IPS DF 19.7 (cell line): ENCODE measurements at regions not wholly inside any gene's neighbourhood (a gene's known extent, or its start where the extent isn't known, plus 50 kb on each side); places are given as distances from the start of the nearest gene placed in this dataset.
"Not testable (repeated sequence)": the region's sequence is repeated elsewhere in the genome, so short reads cannot be mapped to it uniquely, and the experiment has no call there.

Source experiments
- DNase-seq: peaks from one replicate; pipeline ENCODE4 v3.0.0-alpha.2; 2013; ENCODE audit warnings: low read depth, low spot score

DNA sequence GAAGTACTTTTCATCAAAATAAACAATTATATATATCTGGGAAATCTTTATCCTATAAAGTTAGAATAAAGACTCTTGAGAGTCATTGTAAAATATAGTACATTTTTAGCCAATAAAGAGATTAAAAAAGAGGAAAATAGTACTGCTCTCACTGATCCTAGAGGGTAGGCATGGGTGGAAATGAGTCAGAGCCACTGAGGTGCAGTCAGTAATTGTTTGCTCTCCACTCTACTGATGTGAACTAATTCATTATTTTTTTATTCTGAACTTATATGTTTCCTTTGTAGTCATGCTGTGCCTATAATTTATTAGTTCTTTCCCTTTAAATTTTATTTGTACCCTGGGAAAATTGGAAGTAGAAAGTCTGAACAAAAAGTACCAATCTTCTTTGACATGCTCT lies 1359.4 kb upstream of the GJE1 start:
- no peak for DNase-seq

- DNase-seq: no peak
Observed at GRCh38 chr6:140772576-140772975, 1360.1 kb upstream of the GJE1 start.

- DNase-seq: no peak
Observed at GRCh38 chr6:140768133-140768532, 1364.6 kb upstream of the GJE1 start.

- DNase-seq: no peak
Observed at GRCh38 chr6:140766999-140767398, 1365.7 kb upstream of the GJE1 start.

DNA sequence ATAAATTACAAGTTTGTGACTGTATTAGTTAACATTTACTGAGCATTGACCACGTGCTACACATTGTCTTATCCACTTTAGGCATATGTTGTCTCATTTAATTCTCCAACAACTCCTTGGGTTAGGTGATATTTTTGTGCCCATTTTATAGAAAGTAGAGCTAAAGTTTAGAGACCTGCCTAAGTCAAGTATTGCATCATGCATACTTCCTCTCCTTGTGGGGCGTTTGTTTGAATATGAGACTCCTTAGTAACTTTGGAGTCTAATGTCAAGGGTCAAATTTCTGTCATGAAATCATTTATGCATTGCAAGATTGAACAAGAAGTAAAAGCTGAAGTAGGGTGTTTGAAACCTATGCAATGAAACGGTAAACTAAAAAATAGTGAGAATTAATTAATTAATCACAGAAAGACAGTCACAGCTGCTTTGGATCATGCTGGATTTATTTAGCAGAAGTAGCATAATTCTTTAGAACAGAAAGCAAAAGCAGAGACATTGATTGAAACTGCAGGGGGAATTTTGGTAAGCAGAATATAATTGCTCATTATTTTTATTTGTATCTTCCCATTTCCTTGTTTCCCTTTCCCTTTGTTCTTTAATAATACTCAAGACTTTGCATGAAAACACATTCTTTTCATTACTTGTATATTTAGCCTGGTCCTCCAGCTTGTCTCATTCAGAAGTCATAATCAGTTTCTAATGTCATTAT lies 1374.4 kb upstream of the GJE1 start:
- no peak for DNase-seq

DNA sequence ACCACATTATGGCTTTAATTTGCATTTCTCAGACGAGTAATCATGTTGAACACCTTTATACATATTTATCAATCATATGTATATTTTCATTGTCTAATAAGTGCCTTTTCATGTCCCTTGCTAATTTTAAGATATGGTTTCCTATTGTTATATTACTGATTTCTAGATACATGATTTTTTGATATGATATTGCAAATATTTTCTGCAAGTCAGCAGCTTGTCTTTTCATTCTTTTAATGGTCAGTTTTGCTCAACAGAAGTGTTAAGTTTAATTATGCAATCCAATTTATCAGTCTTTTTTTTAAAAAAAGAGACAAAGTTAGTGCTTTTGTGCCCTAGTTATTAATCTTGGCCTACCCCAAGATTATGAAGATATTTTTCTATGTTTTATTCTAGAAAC lies 1377.8 kb upstream of the CITED2 start:
- DNase-seq: no peak

DNA sequence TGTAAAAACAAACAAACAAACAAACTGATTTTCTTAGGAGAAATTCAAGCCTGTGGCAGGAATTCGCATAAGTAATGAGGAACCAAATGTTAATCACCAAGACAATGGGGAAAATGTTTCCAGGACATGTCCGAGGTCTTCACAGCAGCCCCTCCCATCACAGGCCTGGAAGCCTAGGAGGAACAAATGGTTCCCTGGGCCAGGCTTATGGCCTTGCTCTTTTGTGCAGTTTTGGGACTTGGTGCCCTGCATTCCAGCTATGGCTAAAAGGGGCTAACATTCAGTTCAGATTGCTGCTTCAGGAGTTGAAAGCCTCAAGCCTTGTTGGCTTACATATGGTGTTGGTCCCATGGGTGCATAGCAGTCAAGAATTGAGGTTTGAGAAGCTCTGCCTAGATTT lies 1372.7 kb upstream of the CITED2 start:
- DNase-seq: no peak

- DNase-seq: no peak
Observed at GRCh38 chr6:140744659-140745320, 1370.3 kb upstream of the CITED2 start.

GRCh38 chr6:140736231-140736630 lies 1361.8 kb upstream of the CITED2 start:
- DNase-seq: no peak

- no peak for DNase-seq
Observed at GRCh38 chr6:140732991-140733390, 1358.5 kb upstream of the CITED2 start.

- DNase-seq: no peak
Observed at GRCh38 chr6:140732155-140732554, 1357.7 kb upstream of the CITED2 start.

DNA sequence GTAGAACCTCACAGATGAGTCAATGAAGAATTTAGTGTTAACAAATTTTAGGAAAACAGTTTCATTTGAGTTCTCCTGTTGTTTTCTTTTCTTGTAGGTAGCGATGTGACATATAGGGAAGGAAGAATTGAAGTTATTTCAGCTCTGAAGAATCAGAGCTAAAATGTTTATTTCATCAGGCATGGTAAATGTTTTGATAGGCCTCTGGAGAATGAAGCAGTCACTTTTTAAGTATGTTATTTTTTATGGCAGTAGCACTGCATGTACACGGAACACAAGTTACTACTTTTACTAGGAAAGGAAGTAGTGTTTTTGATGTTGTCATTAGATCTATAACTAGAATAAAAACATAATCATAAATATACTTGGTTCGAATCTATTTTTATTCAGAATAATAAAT lies 1357.3 kb upstream of the CITED2 start:
- no peak for DNase-seq

DNA sequence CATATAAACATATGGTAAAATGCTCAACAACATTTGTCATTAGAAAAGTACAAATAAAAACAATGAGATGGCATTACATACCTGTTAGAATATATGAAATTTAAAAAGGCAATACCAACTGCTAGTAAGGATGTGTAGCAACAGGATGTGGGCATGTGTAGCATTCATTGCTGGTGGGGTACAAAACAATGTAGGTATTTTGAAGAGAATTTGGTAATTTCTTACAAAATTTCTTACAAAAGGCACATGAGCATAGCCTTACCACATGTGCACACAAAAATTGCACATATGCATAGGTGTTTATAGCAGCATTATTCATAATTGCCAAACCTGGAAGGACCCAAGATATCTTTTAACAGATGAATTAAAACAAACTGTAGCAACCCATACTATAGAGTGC lies 1355.1 kb upstream of the CITED2 start:
- no peak for DNase-seq

- no peak for DNase-seq
Observed at GRCh38 chr6:140718021-140718420, 1343.6 kb upstream of the CITED2 start.

DNA sequence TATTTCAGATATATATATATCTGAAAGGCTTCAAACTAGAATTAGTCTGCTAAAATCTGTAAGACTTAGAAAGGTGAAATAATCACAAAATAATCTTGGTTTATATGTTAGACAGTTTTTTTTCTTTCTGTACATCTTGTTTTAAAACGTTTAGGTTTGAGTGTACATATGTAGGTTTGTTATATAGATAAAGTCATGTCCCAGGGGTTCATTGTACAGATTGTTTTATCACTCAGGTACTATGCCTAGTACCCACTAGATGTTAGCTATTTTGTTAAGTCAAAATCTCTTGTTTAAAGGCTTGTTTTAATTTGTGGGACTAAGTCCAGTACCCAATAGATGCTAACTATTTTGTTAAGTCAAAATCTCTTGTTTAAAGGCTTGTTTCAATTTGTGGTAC lies 1339.0 kb upstream of the CITED2 start:
- DNase-seq: no peak

DNA sequence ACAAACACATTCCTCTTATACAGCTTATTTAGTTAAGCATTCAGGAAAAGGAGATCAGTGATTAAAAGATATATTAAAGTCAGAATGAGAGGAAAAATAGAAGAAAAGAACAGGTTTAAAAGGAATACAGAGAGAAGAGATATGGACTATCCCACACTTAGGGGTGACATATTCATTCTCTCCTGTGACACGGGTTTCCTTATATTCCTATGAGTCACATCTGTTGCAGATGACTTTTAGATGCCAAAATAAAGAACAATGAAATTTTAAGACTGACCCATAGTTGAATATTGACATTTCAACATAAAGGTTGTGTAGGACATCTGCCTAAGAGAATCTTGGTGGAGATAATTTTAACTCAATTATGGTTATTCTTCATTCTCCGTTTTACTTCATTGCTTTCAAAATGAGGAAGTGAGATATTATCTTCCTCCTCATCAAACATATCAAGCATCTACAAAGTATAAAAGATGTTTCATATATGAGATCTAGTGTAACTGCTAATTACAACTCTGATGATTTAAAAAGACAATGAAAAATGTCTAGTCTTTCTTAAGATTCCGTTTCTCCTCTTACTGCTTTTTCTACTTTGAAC lies 1336.7 kb upstream of the CITED2 start:
- no peak for DNase-seq

GRCh38 chr6:140708441-140708840 lies 1334.0 kb upstream of the CITED2 start:
- no peak for DNase-seq

- not testable (repeated sequence) for DNase-seq
Observed at GRCh38 chr6:140704008-140704407, 1329.6 kb upstream of the CITED2 start.

- DNase-seq: no peak
Observed at GRCh38 chr6:140697585-140697984, 1323.1 kb upstream of the CITED2 start.

DNA sequence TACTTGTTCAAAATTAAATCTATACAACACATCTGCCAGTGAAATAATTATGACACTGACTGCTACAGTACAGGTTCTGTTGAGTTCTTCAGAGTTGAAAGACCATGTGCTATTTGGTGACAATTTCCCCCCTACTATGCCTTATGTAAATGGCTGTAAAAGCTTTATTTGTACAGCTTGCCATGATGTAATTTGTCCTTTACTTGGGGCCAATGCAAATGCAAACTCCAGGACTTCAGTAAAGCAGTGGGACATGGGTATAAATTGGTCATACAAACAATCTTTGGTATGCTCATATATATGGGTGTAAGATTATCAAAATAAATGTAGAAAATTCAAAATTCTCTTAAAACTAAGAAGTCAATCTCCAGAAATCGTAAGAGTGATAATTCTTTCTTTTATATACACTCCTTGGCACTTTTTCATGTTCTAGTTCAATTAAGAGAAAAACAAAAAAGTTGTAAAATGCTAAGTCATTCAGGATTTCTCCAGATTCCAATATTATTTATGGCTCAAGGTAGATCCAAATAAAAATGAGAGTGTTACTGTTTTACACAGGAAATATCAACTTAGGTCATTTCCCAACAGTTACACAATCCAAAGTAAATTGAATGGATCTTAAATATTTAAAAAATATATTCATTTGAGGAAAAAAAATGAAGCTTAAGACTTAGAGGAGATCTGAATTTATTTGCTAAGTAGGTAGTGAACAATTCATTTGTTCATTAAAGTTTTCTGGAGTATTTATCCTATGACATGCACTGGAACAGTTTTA lies 1310.5 kb upstream of the CITED2 start:
- no peak for DNase-seq

- DNase-seq: no peak
Observed at GRCh38 chr6:140677781-140678528, 1303.5 kb upstream of the CITED2 start.

DNA sequence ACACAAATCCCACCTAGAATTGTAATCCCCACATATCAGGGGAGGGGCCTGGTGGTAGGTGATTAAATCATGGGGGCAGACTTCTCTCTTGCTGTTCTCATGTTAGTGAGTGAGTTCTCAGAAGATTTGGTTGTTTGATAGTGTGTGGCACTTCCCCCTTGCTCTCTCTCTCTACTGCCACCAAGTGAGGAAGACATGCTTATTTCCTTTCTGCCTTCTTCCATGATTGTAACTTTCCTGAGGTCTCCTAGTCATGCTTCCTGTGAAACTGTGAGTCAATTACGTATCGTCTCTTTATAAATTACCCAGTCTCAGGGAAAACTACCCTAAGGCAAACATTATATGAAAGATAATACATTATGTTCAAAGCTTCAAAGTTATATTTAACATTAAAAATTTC lies 1297.5 kb upstream of the CITED2 start:
- no peak for DNase-seq
